MG63 (cell line): ENCODE measurements at regions not wholly inside any gene's neighbourhood (a gene's known extent, or its start where the extent isn't known, plus 50 kb on each side); places are given as distances from the start of the nearest gene placed in this dataset.

Experiments used
- DNase-seq: peaks from one replicate; pipeline ENCODE4 v3.0.0-alpha.2; 2020
- H3K27me3 ChIP-seq: fragments of 250-450 bp; sonication (Bioruptor Pico); 2 replicates; pipeline ENCODE4 v1.5.1; 2020; ENCODE audit warnings: mild to moderate bottlenecking, moderate library complexity
- H3K36me3 ChIP-seq: fragments of 250-450 bp; sonication (Bioruptor Pico); 2 replicates; pipeline ENCODE4 v1.5.1; 2020; ENCODE audit warnings: mild to moderate bottlenecking, moderate library complexity
- H3K4me3 ChIP-seq: fragments of 250-450 bp; sonication (Bioruptor Pico); 2 replicates; pipeline ENCODE4 v1.5.1; 2020; ENCODE audit warnings: mild to moderate bottlenecking, moderate library complexity
- H3K9me3 ChIP-seq: fragments of 250-450 bp; sonication (Bioruptor Pico); 2 replicates; pipeline ENCODE4 v1.5.1; 2020; ENCODE audit warnings: mild to moderate bottlenecking, moderate library complexity

GRCh38 chr4:82034878-82035277 is 338.9 kb downstream of the HNRNPD start:
- Histone ChIP-seq H3K9me3 (no peaks in the 10 kb centered on the region), H3K4me3 (no peak overlapping the region), H3K36me3 (no peaks in the 10 kb centered on the region), H3K27me3 (no peaks in the 10 kb centered on the region)
- DNase-seq, result no peak

GRCh38 chr4:82033862-82034261 is 339.9 kb downstream of the HNRNPD start:
- Histone ChIP-seq H3K27me3 (no peaks in the 10 kb centered on the region), H3K36me3 (no peaks in the 10 kb centered on the region), H3K9me3 (no peaks in the 10 kb centered on the region), H3K4me3 (no peak overlapping the region)
- no peak for DNase-seq

GRCh38 chr4:82031376-82031927 is 342.3 kb downstream of the HNRNPD start:
- H3K9me3 ChIP-seq, result no peaks in the 10 kb centered on the region
- DNase-seq, result no peak
- H3K36me3 ChIP-seq, result no peaks in the 10 kb centered on the region
- H3K27me3 ChIP-seq, result no peaks in the 10 kb centered on the region
- H3K4me3 ChIP-seq, result no peak overlapping the region

- DNase-seq, result no peak
- H3K9me3 ChIP-seq, result no peaks in the 10 kb centered on the region
- no peaks in the 10 kb centered on the region for H3K27me3 ChIP-seq
- no peak overlapping the region for H3K4me3 ChIP-seq
- no peaks in the 10 kb centered on the region for H3K36me3 ChIP-seq
Observed at GRCh38 chr4:82017680-82018079, 356.1 kb downstream of the HNRNPD start.

DNA sequence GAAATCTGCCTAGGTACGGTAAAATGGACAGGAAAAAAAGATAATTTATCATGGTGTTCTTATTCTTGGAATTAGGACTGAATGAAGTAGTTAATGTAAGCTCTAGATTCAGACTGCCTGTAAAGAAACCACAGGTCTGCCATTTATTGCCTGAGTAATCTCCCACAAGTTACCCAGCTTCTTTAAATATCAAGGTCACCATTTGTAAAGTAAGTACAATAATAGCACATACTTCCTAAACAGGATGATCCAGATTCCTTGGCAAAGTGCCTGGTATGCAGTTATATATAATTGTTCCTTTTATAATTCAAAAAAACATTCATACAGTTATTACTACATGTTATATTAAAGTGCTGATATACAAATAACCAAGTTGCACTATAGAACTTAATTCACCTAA is 368.6 kb downstream of the HNRNPD start:
- Histone ChIP-seq H3K36me3 (no peaks in the 10 kb centered on the region), H3K27me3 (no peaks in the 10 kb centered on the region), H3K9me3 (no peaks in the 10 kb centered on the region), H3K4me3 (no peak overlapping the region)
- no peak for DNase-seq

DNA sequence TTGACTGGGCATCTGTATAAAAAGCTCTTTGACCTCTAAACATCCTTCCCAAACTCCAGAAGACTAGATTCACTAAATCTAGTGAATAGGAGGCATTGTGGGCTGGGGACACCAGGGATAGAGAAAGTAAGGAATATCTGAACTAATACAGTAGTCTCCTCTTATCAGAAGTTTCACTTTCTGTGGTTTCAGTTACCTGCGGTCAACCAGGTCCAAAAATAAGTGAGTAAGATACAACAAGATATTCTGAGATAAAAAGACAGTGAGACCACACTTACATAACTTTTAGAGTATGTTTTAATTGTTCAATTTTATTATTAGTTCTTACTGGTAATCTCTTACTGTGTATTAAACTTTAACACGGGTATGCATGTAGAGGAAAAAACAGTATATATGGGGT is 376.5 kb downstream of the HNRNPD start:
- Histone ChIP-seq H3K4me3 (no peak overlapping the region), H3K9me3 (no peaks in the 10 kb centered on the region), H3K27me3 (no peaks in the 10 kb centered on the region), H3K36me3 (no peaks in the 10 kb centered on the region)
- no peak for DNase-seq

GRCh38 chr4:81990898-81991297 is 382.9 kb downstream of the HNRNPD start:
- Histone ChIP-seq H3K9me3 (no peaks in the 10 kb centered on the region), H3K27me3 (no peaks in the 10 kb centered on the region), H3K36me3 (no peaks in the 10 kb centered on the region), H3K4me3 (no peak overlapping the region)
- no peak for DNase-seq

GRCh38 chr4:81990211-81990610 is 383.6 kb downstream of the HNRNPD start:
- H3K4me3 ChIP-seq, result no peak overlapping the region
- H3K9me3 ChIP-seq, result no peaks in the 10 kb centered on the region

DNA sequence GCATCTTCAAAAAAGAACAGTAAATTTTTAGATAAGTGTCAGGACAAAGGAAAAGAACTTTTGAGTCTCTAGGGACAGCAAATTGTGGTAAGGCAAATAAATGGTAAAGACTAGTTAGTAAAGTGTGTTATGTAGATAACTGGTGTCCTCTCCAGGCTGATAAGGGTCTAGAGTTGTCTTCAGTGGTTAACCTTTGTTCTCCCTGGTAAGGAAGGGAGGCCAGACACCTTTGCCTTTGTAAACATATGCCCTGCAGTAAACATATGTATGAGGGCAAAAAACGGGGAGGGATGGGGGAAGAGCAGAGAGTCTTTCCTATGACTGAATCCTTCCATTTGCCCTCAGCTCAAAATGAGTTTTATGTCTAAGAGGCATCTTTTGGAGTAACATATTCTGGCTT is 384.6 kb downstream of the HNRNPD start:
- DNase-seq, result no peak
- H3K4me3 ChIP-seq, result no peak overlapping the region
- no peaks in the 10 kb centered on the region for H3K27me3 ChIP-seq
- H3K9me3 ChIP-seq, result no peaks in the 10 kb centered on the region
- H3K36me3 ChIP-seq, result no peaks in the 10 kb centered on the region

More at GRCh38 chr4:81990211-81990610, 383.6 kb downstream of the HNRNPD start:
- DNase-seq, result no peak
- H3K36me3 ChIP-seq, result no peaks in the 10 kb centered on the region
- H3K27me3 ChIP-seq, result no peaks in the 10 kb centered on the region

DNA sequence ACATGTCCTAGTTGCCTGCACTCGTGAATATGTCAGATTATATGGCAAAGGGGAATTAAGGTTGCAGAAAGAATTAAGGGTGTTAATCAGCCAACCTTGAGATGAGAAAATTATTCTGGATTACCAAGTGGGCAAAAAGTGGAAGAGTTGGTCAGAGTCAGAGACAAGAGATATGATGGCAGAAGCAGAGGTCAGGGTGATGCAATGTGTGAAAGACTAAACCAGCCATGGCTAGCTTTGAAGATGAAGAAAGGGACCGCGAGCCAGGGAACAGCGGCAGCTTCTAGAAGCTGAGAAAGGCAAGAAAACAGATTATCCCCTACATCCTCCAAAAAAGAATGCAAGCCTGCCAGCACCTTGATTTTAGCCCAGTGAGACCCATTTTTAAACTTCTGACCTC is 385.6 kb downstream of the HNRNPD start:
- H3K36me3 ChIP-seq, result no peaks in the 10 kb centered on the region
- no peak overlapping the region for H3K4me3 ChIP-seq
- no peak for DNase-seq
- no peaks in the 10 kb centered on the region for H3K9me3 ChIP-seq
- H3K27me3 ChIP-seq, result no peaks in the 10 kb centered on the region

GRCh38 chr4:81984746-81985145 is 389.0 kb downstream of the HNRNPD start:
- Histone ChIP-seq H3K9me3 (no peaks in the 10 kb centered on the region), H3K36me3 (no peaks in the 10 kb centered on the region), H3K27me3 (no peaks in the 10 kb centered on the region), H3K4me3 (no peak overlapping the region)
- DNase-seq, result no peak

GRCh38 chr4:81982846-81983540 is 390.8 kb downstream of the HNRNPD start:
- H3K36me3 ChIP-seq, result no peaks in the 10 kb centered on the region
- no peak for DNase-seq
- no peaks in the 10 kb centered on the region for H3K9me3 ChIP-seq
- H3K4me3 ChIP-seq, result no peak overlapping the region
- H3K27me3 ChIP-seq, result no peaks in the 10 kb centered on the region

- H3K4me3 ChIP-seq, result no peak overlapping the region
- no peaks in the 10 kb centered on the region for H3K36me3 ChIP-seq
- no peaks in the 10 kb centered on the region for H3K27me3 ChIP-seq
- no peaks in the 10 kb centered on the region for H3K9me3 ChIP-seq
- no peak for DNase-seq
Observed at GRCh38 chr4:81981218-81981617, 392.6 kb downstream of the HNRNPD start.

DNA sequence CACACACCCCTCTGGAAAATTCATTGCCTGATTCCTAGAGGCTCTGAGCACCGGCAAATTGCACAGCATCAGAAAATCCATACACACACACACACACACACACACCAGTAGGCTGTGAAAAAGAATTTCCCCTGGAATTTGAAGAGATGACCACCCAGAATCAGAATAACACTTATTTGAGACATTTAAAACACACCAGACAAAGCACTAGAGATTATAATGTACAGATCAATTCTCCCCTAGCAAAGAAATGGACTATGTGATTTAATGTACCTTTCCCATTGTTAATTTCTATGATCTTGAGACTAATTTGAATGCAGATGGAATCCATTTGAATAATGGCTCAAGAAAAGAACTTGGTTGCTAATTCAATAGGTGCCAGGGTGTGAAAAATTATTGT is 399.3 kb downstream of the HNRNPD start:
- Histone ChIP-seq H3K36me3 (no peaks in the 10 kb centered on the region), H3K4me3 (no peak overlapping the region), H3K27me3 (no peaks in the 10 kb centered on the region), H3K9me3 (no peaks in the 10 kb centered on the region)
- DNase-seq, result no peak

DNA sequence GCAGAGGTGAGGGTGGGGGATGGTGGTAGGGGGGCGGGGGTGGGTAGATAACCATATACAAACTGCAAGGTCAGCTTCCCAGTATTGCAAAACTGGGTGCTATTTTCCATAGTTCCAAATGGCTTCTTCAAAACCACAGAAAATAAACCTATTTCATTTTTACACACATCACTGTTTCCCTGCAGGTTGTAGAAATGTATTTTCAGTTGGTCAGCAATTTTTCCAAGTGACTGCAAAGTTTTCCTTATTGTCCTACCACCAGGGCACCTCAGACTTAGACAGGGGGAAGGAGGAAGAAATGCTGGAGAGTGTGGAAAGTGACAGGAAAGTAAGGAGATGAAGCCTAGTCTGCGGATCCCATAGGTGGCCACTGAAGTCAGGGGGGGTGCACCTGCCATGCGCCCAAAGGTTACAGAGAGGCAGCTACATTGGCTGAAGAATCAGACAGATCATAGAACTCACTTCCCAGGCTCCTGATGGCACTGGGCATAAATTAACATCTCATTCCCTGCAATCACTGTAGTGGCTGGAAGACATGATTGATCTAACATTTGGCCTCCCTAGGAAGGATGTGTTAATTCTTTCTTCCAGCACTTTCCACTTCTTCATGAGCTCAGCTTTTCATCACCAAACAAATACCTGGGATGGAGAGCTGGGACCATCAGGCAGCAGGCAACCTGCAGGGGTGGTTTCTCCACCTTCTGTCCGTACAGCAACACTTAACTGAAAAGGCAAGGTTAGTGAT is 402.0 kb downstream of the HNRNPD start:
- Histone ChIP-seq H3K9me3 (no peaks in the 10 kb centered on the region), H3K27me3 (no peaks in the 10 kb centered on the region), H3K36me3 (no peaks in the 10 kb centered on the region), H3K4me3 (no peak overlapping the region)
- DNase-seq, result no peak

DNA sequence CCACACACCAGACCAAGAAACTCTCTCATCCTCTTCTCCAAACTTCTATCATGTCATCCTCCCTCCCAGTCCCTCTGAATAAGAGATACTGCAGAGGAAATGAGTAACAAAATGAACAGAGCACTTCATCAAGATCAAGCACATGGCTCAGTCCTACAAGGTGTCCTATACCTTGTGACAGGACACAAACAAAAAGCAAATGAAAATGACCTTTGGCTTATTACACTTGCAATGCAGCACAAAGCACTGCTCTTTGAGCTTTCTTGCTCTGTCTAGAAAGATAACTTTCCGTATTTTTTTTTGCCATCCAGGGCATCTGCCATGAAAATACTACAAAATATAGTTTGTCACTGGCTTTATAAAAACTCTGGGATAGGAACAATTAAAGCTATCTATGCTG is 402.7 kb downstream of the HNRNPD start:
- H3K36me3 ChIP-seq, result no peaks in the 10 kb centered on the region
- no peak for DNase-seq
- no peaks in the 10 kb centered on the region for H3K27me3 ChIP-seq
- no peaks in the 10 kb centered on the region for H3K9me3 ChIP-seq
- no peak overlapping the region for H3K4me3 ChIP-seq

- no peaks in the 10 kb centered on the region for H3K36me3 ChIP-seq
- H3K27me3 ChIP-seq, result no peaks in the 10 kb centered on the region
- no peak overlapping the region for H3K4me3 ChIP-seq
- no peaks in the 10 kb centered on the region for H3K9me3 ChIP-seq
- no peak for DNase-seq
Observed at GRCh38 chr4:81970454-81970853, 403.3 kb downstream of the HNRNPD start.

DNA sequence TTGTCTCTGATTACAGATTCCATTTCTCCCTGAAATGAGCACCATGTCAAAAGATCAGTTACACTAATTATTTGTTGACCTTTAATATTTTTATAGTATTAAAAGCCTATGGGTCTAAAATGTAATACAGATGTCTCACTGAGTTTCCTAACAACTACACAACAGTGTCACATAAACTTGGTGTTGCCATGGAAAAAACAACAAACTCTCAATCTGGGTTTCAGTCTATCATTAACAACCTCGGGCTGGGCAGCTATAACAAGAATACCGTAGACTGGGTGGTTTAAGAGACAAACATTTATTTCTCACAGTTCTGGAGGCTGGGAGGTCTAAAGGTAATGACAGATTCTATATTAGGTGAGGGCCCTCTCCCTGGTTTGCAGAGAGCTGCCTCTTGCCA is 407.1 kb downstream of the HNRNPD start:
- Histone ChIP-seq H3K4me3 (no peak overlapping the region), H3K27me3 (no peaks in the 10 kb centered on the region), H3K36me3 (no peaks in the 10 kb centered on the region), H3K9me3 (no peaks in the 10 kb centered on the region)
- DNase-seq, result no peak
